Activated naive CD8-positive, alpha-beta T cell treated with anti-CD3 and anti-CD28 coated beads, Interleukin-2, amount 10 ng/mL, durations not matched to agents 7 days and 5 days (primary cell): ENCODE measurements at regions not wholly inside any gene's neighbourhood (a gene's known extent, or its start where the extent isn't known, plus 50 kb on each side); places are given as distances from the start of the nearest gene placed in this dataset.

ENCODE experiments used
- ATAC-seq: fragments of 150-1000 bp; cut with Tn5 transposase; one replicate; pipeline ENCODE4 v1.10.0; 2021; ENCODE audit warnings: low read depth, moderate library complexity
- POLR2A ChIA-PET: fragments of 350-600 bp; sonication (Branson Sonifier 250); formaldehyde crosslinking; loops from one replicate; lab custom pipeline; 2021; ENCODE audit warnings: antibody characterized with exemption; lab: Charles Lee
- DNase-seq: peaks from one replicate; pipeline ENCODE4 v3.0.0; 2021
- H3K27ac Mint-ChIP-seq: one replicate; pipeline ENCODE4 v1.8.0; 2022; ENCODE audit warnings: mild to moderate bottlenecking, mixed read lengths
- H3K27me3 Mint-ChIP-seq: one replicate; pipeline ENCODE4 v1.8.0; 2022; ENCODE audit warnings: mild to moderate bottlenecking, moderate library complexity, mixed read lengths
- H3K36me3 Mint-ChIP-seq: one replicate; pipeline ENCODE4 v1.8.0; 2021; ENCODE audit warnings: mild to moderate bottlenecking, mixed read lengths
- H3K4me1 Mint-ChIP-seq: one replicate; pipeline ENCODE4 v1.8.0; 2021; ENCODE audit warnings: mixed read lengths
- H3K4me3 Mint-ChIP-seq: one replicate; pipeline ENCODE4 v1.8.0; 2022; ENCODE audit warnings: mild to moderate bottlenecking, moderate library complexity, mixed read lengths
- H3K9me3 Mint-ChIP-seq: one replicate; pipeline ENCODE4 v1.8.0; 2021; ENCODE audit warnings: mixed read lengths

- no peaks in the 10 kb centered on the region for H3K4me1 Mint-ChIP-seq
- ATAC-seq (no peak), DNase-seq (no peak)
- H3K27ac Mint-ChIP-seq, result no peak overlapping the region
- peaks cover 2% of the 10 kb centered on the region for H3K27me3 Mint-ChIP-seq
- POLR2A ChIA-PET, result no interaction called here
- H3K9me3 Mint-ChIP-seq, result peaks cover 4% of the 10 kb centered on the region
- H3K4me3 Mint-ChIP-seq, result no peak overlapping the region
- no peaks in the 10 kb centered on the region for H3K36me3 Mint-ChIP-seq
Observed at GRCh38 chr10:121654021-121654545, 55.8 kb upstream of the FGFR2 start.

GRCh38 chr10:121653608-121654007 lies 55.4 kb upstream of the FGFR2 start:
- Mint-ChIP-seq H3K27me3 (peaks cover 2% of the 10 kb centered on the region), H3K4me1 (no peaks in the 10 kb centered on the region), H3K4me3 (no peak overlapping the region), H3K9me3 (peaks cover 4% of the 10 kb centered on the region), H3K27ac (no peak overlapping the region), H3K36me3 (no peaks in the 10 kb centered on the region)
- ATAC-seq (no peak), DNase-seq (no peak)
- POLR2A ChIA-PET, result no interaction called here

GRCh38 chr10:121648493-121648892 lies 50.2 kb upstream of the FGFR2 start:
- Mint-ChIP-seq H3K9me3 (no peaks in the 10 kb centered on the region), H3K4me1 (no peaks in the 10 kb centered on the region), H3K27ac (no peak overlapping the region), H3K36me3 (no peaks in the 10 kb centered on the region), H3K27me3 (peaks cover 2% of the 10 kb centered on the region), H3K4me3 (no peak overlapping the region)
- no peak for DNase-seq
- POLR2A ChIA-PET, result no interaction called here
- no peak for ATAC-seq

GRCh38 chr10:121648059-121648458 lies 49.8 kb upstream of the FGFR2 start:
- H3K4me3 Mint-ChIP-seq, result no peak overlapping the region
- no peaks in the 10 kb centered on the region for H3K4me1 Mint-ChIP-seq
- no peaks in the 10 kb centered on the region for H3K9me3 Mint-ChIP-seq
- no peak for DNase-seq
- ATAC-seq, result no peak
- no peaks in the 10 kb centered on the region for H3K36me3 Mint-ChIP-seq
- H3K27me3 Mint-ChIP-seq, result peaks cover 2% of the 10 kb centered on the region
- POLR2A ChIA-PET, result no interaction called here
- no peak overlapping the region for H3K27ac Mint-ChIP-seq
